HCT116 (cell line): ENCODE measurements at regions not wholly inside any gene's neighbourhood (a gene's known extent, or its start where the extent isn't known, plus 50 kb on each side); places are given as distances from the start of the nearest gene placed in this dataset.

Experiments used
- ATAC-seq: fragments of 200-7000 bp; cut with Tn5 transposase; 2 replicates; pipeline ENCODE4 v1.9.1; 2020; ENCODE audit warnings: mild to moderate bottlenecking, moderate library complexity
- BruUV-seq: library from RNA; stranded (reverse); fragments of 400-500 nt; replicated peaks from 2 replicates; lab custom pipeline; 2021; lab: Mats Ljungman, UMichigan
- CTCF ChIA-PET: fragments of 300-600 bp; sonication (Branson Sonifier 250); formaldehyde crosslinking; loops from one replicate; lab custom pipeline; 2021; ENCODE audit warnings: antibody characterized with exemption; lab: Charles Lee
- POLR2A ChIA-PET: fragments of 300-600, 350-600 bp; sonication (Branson Sonifier 250); formaldehyde crosslinking; loops from one replicate; lab custom pipeline; 2021; ENCODE audit warnings: antibody characterized with exemption; lab: Charles Lee
- RAD21 ChIA-PET, 2 experiments: fragments of 300-600 bp; sonication (Branson Sonifier 250); formaldehyde crosslinking; loops; one replicate each; lab custom pipeline; 2023; ENCODE audit warnings: low total read pairs in 2 of 2; ENCODE audit not compliant: uncharacterized antibody in 2 of 2, unreplicated experiment in 2 of 2, low non-redundant PET in 1 of 2; lab: Charles Lee
- DNase-seq: peaks from one replicate; pipeline ENCODE4 v3.0.0-alpha.2; 2010; ENCODE audit warnings: low read depth, low spot score
- H2AFZ ChIP-seq: fragments of 200-600 bp; shearing (Covaris generic), sonication (generic); 2 replicates; pipeline ENCODE4 v1.6.1; 2017; ENCODE audit warnings: low read depth, mixed run types, mixed read lengths, antibody characterized with exemption, low read length; ENCODE audit not compliant: poor library complexity, severe bottlenecking
- H3K27ac ChIP-seq: 2 replicates; pipeline ENCODE4 v1.5.1; 2012; ENCODE audit warnings: low read depth, low read length
- H3K27me3 ChIP-seq: fragments of 200-600 bp; sonication (generic); 2 replicates; pipeline ENCODE4 v1.6.1; 2016; ENCODE audit warnings: mixed run types, low read length, mixed read lengths; ENCODE audit not compliant: insufficient read depth
- H3K36me3 ChIP-seq, 2 experiments: fragments of 200-500 bp in 1 of 2; fragments of 200-600 bp in 1 of 2; sonication (Bioruptor generic) in 1 of 2; sonication (generic) in 1 of 2; 2 replicates each; pipeline versions ENCODE4 v1.5.1 to v1.6.1; 2014 to 2016; ENCODE audit warnings: low read length in 2 of 2, inconsistent platforms in 1 of 2, mixed read lengths in 1 of 2, mixed run types in 1 of 2; ENCODE audit not compliant: insufficient read depth in 2 of 2, control insufficient read depth in 1 of 2
- H3K4me1 ChIP-seq, 2 experiments: fragments of 200-600 bp in 1 of 2; sonication (generic) in 1 of 2; 2 replicates each; pipeline versions ENCODE4 v1.5.1 to v1.6.1; 2012 to 2017; ENCODE audit warnings: low read length in 2 of 2, inconsistent platforms in 1 of 2, mild to moderate bottlenecking in 1 of 2, mixed read lengths in 1 of 2, mixed run types in 1 of 2, moderate library complexity in 1 of 2; ENCODE audit not compliant: insufficient read depth in 2 of 2, control insufficient read depth in 1 of 2
- H3K4me2 ChIP-seq: fragments of 200-600 bp; sonication (generic); 2 replicates; pipeline ENCODE4 v1.6.1; 2017; ENCODE audit warnings: mixed run types, low read length, mixed read lengths
- H3K4me3 ChIP-seq, 2 experiments: fragments of 200-600 bp in 1 of 2; sonication (generic) in 1 of 2; replicated peaks in 1 of 2; 2 replicates each; pipeline ENCODE4 v1.5.1; 2011 to 2016; ENCODE audit warnings: low read length in 2 of 2, control low read depth in 1 of 2, low read depth in 1 of 2, mild to moderate bottlenecking in 1 of 2, mixed read lengths in 1 of 2, mixed run types in 1 of 2
- H3K79me2 ChIP-seq: fragments of 200-600 bp; sonication (generic); 2 replicates; pipeline ENCODE4 v1.6.1; 2017; ENCODE audit warnings: mild to moderate bottlenecking, mixed run types, low read length, moderate library complexity, mixed read lengths; ENCODE audit not compliant: insufficient read depth
- H3K9ac ChIP-seq: fragments of 200-600 bp; sonication (generic); 2 replicates; pipeline ENCODE4 v1.6.1; 2016; ENCODE audit warnings: low read length, mixed read lengths
- H3K9me2 ChIP-seq: fragments of 200-600 bp; sonication (generic), shearing (Covaris generic); 2 replicates; pipeline ENCODE4 v1.6.1; 2017; ENCODE audit warnings: mixed run types, mild to moderate bottlenecking, moderate library complexity; ENCODE audit not compliant: insufficient read depth
- H3K9me3 ChIP-seq, 2 experiments: fragments of 200-500 bp in 1 of 2; fragments of 200-600 bp in 1 of 2; sonication (Bioruptor generic) in 1 of 2; sonication (generic) in 1 of 2; 2 replicates each; pipeline ENCODE4 v1.6.1; 2014 to 2017; ENCODE audit warnings: low read length in 2 of 2, mixed read lengths in 2 of 2, inconsistent platforms in 1 of 2, low read depth in 1 of 2, mild to moderate bottlenecking in 1 of 2, mixed run types in 1 of 2, moderate library complexity in 1 of 2; ENCODE audit not compliant: control insufficient read depth in 1 of 2, insufficient read depth in 1 of 2
- H4K20me1 ChIP-seq: fragments of 200-600 bp; sonication (generic), shearing (Covaris generic); 2 replicates; pipeline ENCODE4 v1.6.1; 2017; ENCODE audit warnings: mixed run types, mild to moderate bottlenecking, moderate library complexity; ENCODE audit not compliant: insufficient read depth
- CEBPB ChIP-seq: IDR thresholded peaks from 2 replicates; pipeline ENCODE4 v1.6.1; 2012; ENCODE audit warnings: low read depth
- EGR1 ChIP-seq: IDR thresholded peaks from 2 replicates; pipeline ENCODE4 v1.6.1; 2012; ENCODE audit warnings: low read depth
- FOSL1 ChIP-seq: IDR thresholded peaks from 2 replicates; pipeline ENCODE4 v1.6.1; 2012; ENCODE audit warnings: low read depth
- JUND ChIP-seq: IDR thresholded peaks from 2 replicates; pipeline ENCODE4 v1.6.1; 2012
- SIN3A ChIP-seq: IDR thresholded peaks from 2 replicates; pipeline ENCODE4 v1.6.1; 2012; ENCODE audit warnings: low read depth
- SP1 ChIP-seq: IDR thresholded peaks from 2 replicates; pipeline ENCODE4 v1.6.1; 2012; ENCODE audit warnings: low read depth
- TCF7L2 ChIP-seq: IDR thresholded peaks from 2 replicates; pipeline ENCODE4 v1.7.0; 2011; ENCODE audit warnings: borderline replicate concordance, inconsistent platforms; ENCODE audit not compliant: insufficient read depth, insufficient read length; ENCODE audit errors: extremely low read depth
- YY1 ChIP-seq: IDR thresholded peaks from 2 replicates; pipeline ENCODE4 v1.6.1; 2011; ENCODE audit warnings: low read length, low read depth, moderate library complexity, mild to moderate bottlenecking; ENCODE audit not compliant: insufficient replicate concordance; ENCODE audit errors: extremely low read depth
- intact Hi-C: fragments of 100-400 bp; cut with micrococcal nuclease; formaldehyde crosslinking; loops from 2 replicates; pipeline ENCODE4 v1.10.0; 2022

- no peak for TF ChIP-seq TCF7L2
Measured at GRCh38 chr4:83855044-83855443, 319.1 kb downstream of the GPAT3 start (continued).

- Histone ChIP-seq H3K4me3 (peak overlapping the region in 1 of 2 experiments; percentile 29; a peak in 2 of 4 replicates), H3K27me3 (no peaks in the 10 kb centered on the region), H3K27ac (peak overlapping the region; percentile 57; the same call in 1 of the 2 replicates), H3K9me2 (no peaks in the 10 kb centered on the region; the same call in 1 of the 2 replicates), H3K79me2 (no peaks in the 10 kb centered on the region), H4K20me1 (no peaks in the 10 kb centered on the region), H3K9me3 (no peaks in the 10 kb centered on the region), H3K9ac (peak overlapping the region; percentile 32), H2AFZ (peak overlapping the region; percentile 84), H3K4me2 (peak overlapping the region; percentile 73), H3K4me1 (peaks cover 26 to 57% of the 10 kb centered on the region in 2 experiments), H3K36me3 (no peaks in the 10 kb centered on the region)
- intact Hi-C loops: no loop called here
- ChIA-PET CTCF (no interaction called here), RAD21 (no interaction called here), POLR2A (no interaction called here)
- no TSS peak for BruUV-seq
- TF ChIP-seq YY1 (no peak), EGR1 (no peak), SIN3A (0 out of 2 replicates have a peak, but pooled peaks have one; percentile 12), TCF7L2 (no peak), JUND (peak; percentile 63), CEBPB (no peak), FOSL1 (peak; percentile 76), SP1 (peak; percentile 57; the same call in 1 of the 2 replicates)
- ATAC-seq: peak; percentile 37
- DNase-seq: peak; percentile 41
Measured at GRCh38 chr4:83852085-83852451, 316.2 kb downstream of the GPAT3 start.
